ENCODE measurements at regions not wholly inside any gene's neighbourhood (a gene's known extent, or its start where the extent isn't known, plus 50 kb on each side); places are given as distances from the start of the nearest gene placed in this dataset.
A peak's percentile ranks its signal among the peaks of the same experiment; 100 is the strongest.
"Not testable (repeated sequence)": the region's sequence is repeated elsewhere in the genome, so short reads cannot be mapped to it uniquely, and the experiment has no call there.

- 0 out of 2 replicates have a peak overlapping the region, but pooled peaks have one; percentile 12 for H3K27ac ChIP-seq (ENCODE audit: low read depth, low read length)
- peak overlapping the region; percentile 30 for H3K9ac ChIP-seq (ENCODE audit: low read length)
- H3K9me3 ChIP-seq (ENCODE audit: control insufficient read depth, insufficient read depth, low read depth, low read length), result 0 out of 2 replicates have a peak, but pooled peaks cover 2% of the 10 kb centered on the region
- 0 out of 2 replicates have a peak, but pooled peaks cover 3% of the 10 kb centered on the region for H3K4me1 ChIP-seq (ENCODE audit: control insufficient read depth, insufficient read depth, low read length)
- H3K27me3 ChIP-seq (ENCODE audit: control insufficient read depth, insufficient read depth, low read length), result no peaks in the 10 kb centered on the region
- H3K4me3 ChIP-seq (ENCODE audit: low read depth, low read length), result no peak overlapping the region
- H3K36me3 ChIP-seq (ENCODE audit: control insufficient read depth, insufficient read depth, low read length), result no peaks in the 10 kb centered on the region
Observed at GRCh38 chr12:91769736-91770135, 375.9 kb downstream of the BTG1 start.

DNA sequence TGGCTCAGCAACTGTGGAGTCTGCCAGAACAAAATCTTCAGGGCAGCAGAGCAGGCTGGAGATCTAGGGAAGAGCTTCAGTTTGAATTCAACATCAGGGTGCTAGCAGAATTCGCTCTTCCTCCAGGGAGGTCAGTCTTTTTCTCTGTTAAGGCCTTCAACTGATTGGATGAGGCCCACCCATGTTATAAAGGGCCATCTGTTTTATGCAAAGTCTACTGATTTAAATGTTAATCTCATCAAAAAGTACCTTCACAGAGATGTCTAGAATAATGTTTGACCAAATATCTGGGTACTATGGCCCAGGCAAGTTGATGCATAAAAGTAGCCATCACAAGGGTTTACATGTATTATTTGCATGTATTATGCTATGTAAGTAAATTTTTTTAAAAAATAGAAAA, 378.4 kb downstream of the BTG1 start:
- H3K9ac ChIP-seq (ENCODE audit: low read length), result no peak overlapping the region
- H3K4me1 ChIP-seq (ENCODE audit: control insufficient read depth, insufficient read depth, low read length), result 0 out of 2 replicates have a peak, but pooled peaks cover 3% of the 10 kb centered on the region
- H3K36me3 ChIP-seq (ENCODE audit: control insufficient read depth, insufficient read depth, low read length), result no peaks in the 10 kb centered on the region
- no peaks in the 10 kb centered on the region for H3K27me3 ChIP-seq (ENCODE audit: control insufficient read depth, insufficient read depth, low read length)
- H3K4me3 ChIP-seq (ENCODE audit: low read depth, low read length), result no peak overlapping the region
- H3K9me3 ChIP-seq (ENCODE audit: control insufficient read depth, insufficient read depth, low read depth, low read length), result 0 out of 2 replicates have a peak, but pooled peaks cover 2% of the 10 kb centered on the region
- H3K27ac ChIP-seq (ENCODE audit: low read depth, low read length), result no peak overlapping the region

- Histone ChIP-seq H3K9ac (ENCODE audit: low read length) (no peak overlapping the region), H3K36me3 (ENCODE audit: control insufficient read depth, insufficient read depth, low read length) (no peaks in the 10 kb centered on the region), H3K27me3 (ENCODE audit: control insufficient read depth, insufficient read depth, low read length) (no peaks in the 10 kb centered on the region), H3K4me3 (ENCODE audit: low read depth, low read length) (no peak overlapping the region), H3K27ac (ENCODE audit: low read depth, low read length) (no peak overlapping the region), H3K9me3 (ENCODE audit: control insufficient read depth, insufficient read depth, low read depth, low read length) (0 out of 2 replicates have a peak, but pooled peaks cover 2% of the 10 kb centered on the region), H3K4me1 (ENCODE audit: control insufficient read depth, insufficient read depth, low read length) (0 out of 2 replicates have a peak, but pooled peaks cover 3% of the 10 kb centered on the region)
Observed at GRCh38 chr12:91766454-91766853, 379.2 kb downstream of the BTG1 start.

DNA sequence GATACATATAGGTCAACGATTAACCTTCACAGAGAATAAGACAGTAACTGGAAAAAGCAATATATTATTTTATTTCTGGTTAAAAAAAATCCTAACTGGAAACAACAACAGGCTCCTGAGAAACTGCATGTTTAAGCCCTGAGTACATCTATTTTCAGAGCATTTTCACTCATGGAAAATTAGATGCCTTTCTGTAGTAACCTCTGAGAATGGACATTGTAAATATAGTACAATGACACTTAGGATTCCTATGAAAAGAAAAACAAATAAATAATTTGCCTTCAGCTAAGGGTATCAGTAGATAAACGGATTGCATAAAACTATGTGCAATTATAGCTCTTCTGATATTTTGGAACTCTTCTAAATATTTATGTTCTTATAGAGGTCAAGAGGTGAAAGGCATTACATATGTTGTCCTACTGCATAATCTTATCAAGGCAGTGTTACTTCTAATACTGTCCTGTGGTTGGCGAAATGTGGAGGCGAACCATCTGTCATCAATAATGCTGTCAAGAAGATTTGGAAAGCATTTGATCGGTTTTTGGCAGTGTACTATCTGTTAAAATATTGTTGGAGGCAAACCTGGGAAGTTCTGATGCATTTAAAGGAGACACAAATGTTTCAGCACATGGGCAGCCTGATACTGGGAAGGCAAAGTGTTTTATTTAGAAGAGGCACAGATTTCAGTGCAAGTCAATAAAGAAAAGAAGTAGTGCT, 381.8 kb downstream of the BTG1 start:
- Histone ChIP-seq H3K4me1 (ENCODE audit: control insufficient read depth, insufficient read depth, low read length) (no peaks in the 10 kb centered on the region), H3K4me3 (ENCODE audit: low read depth, low read length) (no peak overlapping the region), H3K27me3 (ENCODE audit: control insufficient read depth, insufficient read depth, low read length) (no peaks in the 10 kb centered on the region), H3K9ac (ENCODE audit: low read length) (no peak overlapping the region), H3K27ac (ENCODE audit: low read depth, low read length) (no peak overlapping the region), H3K36me3 (ENCODE audit: control insufficient read depth, insufficient read depth, low read length) (no peaks in the 10 kb centered on the region), H3K9me3 (ENCODE audit: control insufficient read depth, insufficient read depth, low read depth, low read length) (peaks cover 11% of the 10 kb centered on the region)

GRCh38 chr12:91753649-91754048, 392.0 kb downstream of the BTG1 start:
- Histone ChIP-seq H3K27me3 (ENCODE audit: control insufficient read depth, insufficient read depth, low read length) (no peaks in the 10 kb centered on the region), H3K4me1 (ENCODE audit: control insufficient read depth, insufficient read depth, low read length) (no peaks in the 10 kb centered on the region), H3K9me3 (ENCODE audit: control insufficient read depth, insufficient read depth, low read depth, low read length) (peaks cover 8% of the 10 kb centered on the region; the same call in 1 of the 2 replicates), H3K36me3 (ENCODE audit: control insufficient read depth, insufficient read depth, low read length) (no peaks in the 10 kb centered on the region), H3K9ac (ENCODE audit: low read length) (no peak overlapping the region), H3K4me3 (ENCODE audit: low read depth, low read length) (no peak overlapping the region), H3K27ac (ENCODE audit: low read depth, low read length) (no peak overlapping the region)

DNA sequence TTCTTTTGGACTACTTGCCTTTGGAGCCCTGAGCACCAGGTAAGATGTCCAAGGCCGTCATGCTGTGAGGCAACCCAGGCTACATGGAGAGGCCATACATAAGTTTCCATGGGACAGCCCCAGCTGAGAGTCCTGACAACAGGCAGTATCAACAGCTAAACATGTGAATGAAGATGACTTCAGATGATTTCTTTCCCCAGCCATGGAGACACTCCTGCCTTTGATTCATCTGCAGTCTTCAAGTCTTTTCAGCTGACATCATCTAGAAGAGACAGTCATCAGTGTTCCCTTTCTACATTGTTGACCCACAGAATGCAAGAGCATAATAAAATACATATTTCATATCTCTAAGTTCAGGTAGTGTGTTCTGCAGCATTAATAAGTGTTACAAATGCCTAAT, 398.7 kb downstream of the BTG1 start:
- no peaks in the 10 kb centered on the region for H3K36me3 ChIP-seq (ENCODE audit: control insufficient read depth, insufficient read depth, low read length)
- H3K27me3 ChIP-seq (ENCODE audit: control insufficient read depth, insufficient read depth, low read length), result no peaks in the 10 kb centered on the region
- H3K9ac ChIP-seq (ENCODE audit: low read length), result no peak overlapping the region
- no peaks in the 10 kb centered on the region for H3K9me3 ChIP-seq (ENCODE audit: control insufficient read depth, insufficient read depth, low read depth, low read length)
- H3K4me3 ChIP-seq (ENCODE audit: low read depth, low read length), result no peak overlapping the region
- no peak overlapping the region for H3K27ac ChIP-seq (ENCODE audit: low read depth, low read length)
- H3K4me1 ChIP-seq (ENCODE audit: control insufficient read depth, insufficient read depth, low read length), result no peaks in the 10 kb centered on the region

- Histone ChIP-seq H3K27me3 (ENCODE audit: control insufficient read depth, insufficient read depth, low read length) (no peaks in the 10 kb centered on the region), H3K4me1 (ENCODE audit: control insufficient read depth, insufficient read depth, low read length) (no peaks in the 10 kb centered on the region), H3K27ac (ENCODE audit: low read depth, low read length) (no peak overlapping the region), H3K9ac (ENCODE audit: low read length) (no peak overlapping the region), H3K36me3 (ENCODE audit: control insufficient read depth, insufficient read depth, low read length) (no peaks in the 10 kb centered on the region), H3K9me3 (ENCODE audit: control insufficient read depth, insufficient read depth, low read depth, low read length) (no peaks in the 10 kb centered on the region), H3K4me3 (ENCODE audit: low read depth, low read length) (no peak overlapping the region)
Observed at GRCh38 chr12:91744597-91744996, 401.0 kb downstream of the BTG1 start.

GRCh38 chr12:91743704-91744321, 401.8 kb downstream of the BTG1 start:
- Histone ChIP-seq H3K27ac (ENCODE audit: low read depth, low read length) (no peak overlapping the region), H3K36me3 (ENCODE audit: control insufficient read depth, insufficient read depth, low read length) (no peaks in the 10 kb centered on the region), H3K9ac (ENCODE audit: low read length) (no peak overlapping the region), H3K4me3 (ENCODE audit: low read depth, low read length) (no peak overlapping the region), H3K4me1 (ENCODE audit: control insufficient read depth, insufficient read depth, low read length) (no peaks in the 10 kb centered on the region), H3K27me3 (ENCODE audit: control insufficient read depth, insufficient read depth, low read length) (no peaks in the 10 kb centered on the region), H3K9me3 (ENCODE audit: control insufficient read depth, insufficient read depth, low read depth, low read length) (no peaks in the 10 kb centered on the region)

DNA sequence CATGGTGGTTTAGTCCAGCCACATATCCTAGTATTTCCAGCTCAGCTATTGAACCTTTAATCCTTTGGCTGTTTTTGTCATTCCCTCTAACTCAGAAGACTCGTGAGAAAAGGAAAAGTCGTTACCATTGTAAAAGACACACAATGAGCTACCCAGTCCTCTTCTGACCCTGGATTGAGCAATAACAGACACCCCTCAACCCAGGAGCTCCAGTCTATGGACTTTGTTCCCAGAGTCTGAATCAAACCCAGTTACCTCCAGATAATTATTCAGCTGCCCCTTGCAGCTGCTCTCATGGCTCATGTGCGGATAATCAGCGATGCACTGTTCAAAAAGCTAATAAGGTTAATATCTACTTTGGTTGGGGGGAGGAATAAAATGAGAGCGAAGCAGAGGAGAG, 402.4 kb downstream of the BTG1 start:
- no peak overlapping the region for H3K9ac ChIP-seq (ENCODE audit: low read length)
- no peaks in the 10 kb centered on the region for H3K36me3 ChIP-seq (ENCODE audit: control insufficient read depth, insufficient read depth, low read length)
- no peak overlapping the region for H3K27ac ChIP-seq (ENCODE audit: low read depth, low read length)
- no peaks in the 10 kb centered on the region for H3K4me1 ChIP-seq (ENCODE audit: control insufficient read depth, insufficient read depth, low read length)
- H3K9me3 ChIP-seq (ENCODE audit: control insufficient read depth, insufficient read depth, low read depth, low read length), result no peaks in the 10 kb centered on the region
- no peaks in the 10 kb centered on the region for H3K27me3 ChIP-seq (ENCODE audit: control insufficient read depth, insufficient read depth, low read length)
- no peak overlapping the region for H3K4me3 ChIP-seq (ENCODE audit: low read depth, low read length)

DNA sequence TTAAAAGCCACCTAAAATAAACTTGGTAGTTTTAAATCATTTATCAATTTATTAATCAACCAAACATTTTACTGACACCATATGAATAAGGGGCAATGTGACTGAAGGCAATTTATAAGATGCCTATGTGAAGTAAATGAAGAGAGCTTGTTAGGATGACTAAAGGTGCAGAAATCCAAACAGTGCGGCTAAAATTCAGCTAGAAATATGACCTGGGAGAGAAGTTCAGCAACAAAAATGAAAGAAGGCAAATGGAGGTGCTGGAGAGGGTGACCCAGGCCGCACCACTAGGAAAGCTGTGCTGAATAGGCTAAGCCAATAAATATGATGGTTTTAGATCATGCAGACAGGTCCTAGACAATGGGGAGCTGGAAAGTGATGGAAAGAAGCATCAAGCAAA, 403.7 kb downstream of the BTG1 start:
- Histone ChIP-seq H3K27me3 (ENCODE audit: control insufficient read depth, insufficient read depth, low read length) (no peaks in the 10 kb centered on the region), H3K4me3 (ENCODE audit: low read depth, low read length) (no peak overlapping the region), H3K9me3 (ENCODE audit: control insufficient read depth, insufficient read depth, low read depth, low read length) (no peaks in the 10 kb centered on the region), H3K27ac (ENCODE audit: low read depth, low read length) (no peak overlapping the region), H3K4me1 (ENCODE audit: control insufficient read depth, insufficient read depth, low read length) (no peaks in the 10 kb centered on the region), H3K9ac (ENCODE audit: low read length) (no peak overlapping the region), H3K36me3 (ENCODE audit: control insufficient read depth, insufficient read depth, low read length) (no peaks in the 10 kb centered on the region)

DNA sequence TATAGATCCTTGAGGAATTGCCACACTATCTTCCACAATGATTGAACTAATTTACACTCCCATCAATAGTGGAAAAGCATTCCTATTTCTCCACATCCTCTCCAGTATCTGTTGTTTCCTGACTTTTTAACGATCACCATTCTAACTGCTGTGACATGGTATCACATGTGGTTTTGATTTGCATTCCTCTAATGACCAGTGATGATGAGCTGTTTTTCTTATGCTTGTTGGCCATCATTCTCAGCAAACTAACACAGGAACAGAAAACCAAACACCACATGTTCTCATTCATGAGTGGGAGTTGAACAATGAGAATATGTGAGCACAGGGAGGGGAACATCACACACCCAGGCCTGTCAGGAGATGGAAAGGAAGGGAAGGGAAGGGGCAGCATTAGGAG, 411.8 kb downstream of the BTG1 start:
- H3K4me1 ChIP-seq (ENCODE audit: control insufficient read depth, insufficient read depth, low read length); H3K36me3 ChIP-seq (ENCODE audit: control insufficient read depth, insufficient read depth, low read length); H3K4me3 ChIP-seq (ENCODE audit: low read depth, low read length); H3K9ac ChIP-seq (ENCODE audit: low read length); H3K27ac ChIP-seq (ENCODE audit: low read depth, low read length); H3K27me3 ChIP-seq (ENCODE audit: control insufficient read depth, insufficient read depth, low read length); H3K9me3 ChIP-seq (ENCODE audit: control insufficient read depth, insufficient read depth, low read depth, low read length): not testable (repeated sequence)

Measured in HUES6 (cell line).